Sigmoid colon (tissue), 6 donors: ENCODE measurements at regions not wholly inside any gene's neighbourhood (a gene's known extent, or its start where the extent isn't known, plus 50 kb on each side); places are given as distances from the start of the nearest gene placed in this dataset.

Source experiments
- DNase-seq: peaks from one replicate; pipeline ENCODE4 v3.0.0-alpha.2; 2019
- H3K27ac ChIP-seq, 4 donors: fragments of 200-600 bp; sonication (generic); one replicate each; pipeline ENCODE4 v1.5.1; 2016 to 2019; ENCODE audit warnings: mild to moderate bottlenecking in 1 of 4
- H3K27me3 ChIP-seq, 3 donors: fragments of 200-600 bp; sonication (generic); one replicate each; pipeline ENCODE4 v1.5.1; 2019; ENCODE audit warnings: mild to moderate bottlenecking in 1 of 3
- H3K36me3 ChIP-seq, 4 donors: fragments of 200-600 bp; sonication (generic); one replicate each; pipeline ENCODE4 v1.5.1; 2016 to 2019
- H3K4me1 ChIP-seq, 4 donors: fragments of 200-600 bp; sonication (generic); one replicate each; pipeline ENCODE4 v1.5.1; 2017 to 2019
- H3K4me3 ChIP-seq, 4 donors: fragments of 200-600 bp; sonication (generic); one replicate each; pipeline ENCODE4 v1.5.1; 2017 to 2019; ENCODE audit warnings: mild to moderate bottlenecking in 2 of 4, moderate library complexity in 1 of 4
- H3K9me3 ChIP-seq, 4 donors: fragments of 200-600 bp in 3 of 4; sonication (generic) in 3 of 4; one replicate each; pipeline versions ENCODE4 v1.5.1 to v1.6.1; 2013 to 2019
- CTCF ChIP-seq, 4 experiments: fragments of 450-650 bp in 3 of 4; fragments of 200-600 bp in 1 of 4; IDR thresholded peaks; one replicate each; pipeline ENCODE4 v1.5.1; 2016 to 2019; ENCODE audit warnings: antibody characterized with exemption in 4 of 4, mild to moderate bottlenecking in 3 of 4, moderate library complexity in 2 of 4
- EP300 ChIP-seq, 4 donors: sonication (generic); formaldehyde crosslinking; IDR thresholded peaks; one replicate each; pipeline ENCODE4 v1.6.1; 2017; ENCODE audit warnings: antibody characterized with exemption in 4 of 4
- POLR2A ChIP-seq, 2 donors: fragments of 450-650 bp; IDR thresholded peaks; one replicate each; pipeline ENCODE4 v1.6.1; 2016; ENCODE audit warnings: antibody characterized with exemption in 2 of 2, mild to moderate bottlenecking in 2 of 2, moderate library complexity in 2 of 2
- POLR2AphosphoS5 ChIP-seq, 4 donors: sonication (generic); formaldehyde crosslinking; IDR thresholded peaks; one replicate each; pipeline ENCODE4 v1.6.1; 2017; ENCODE audit warnings: antibody characterized with exemption in 4 of 4
- WGBS, 2 donors: extraction: QIAGEN DNeasy Blood & Tissue Kit; methylation state at CpG; one replicate each; pipeline ENCODE4 v1.1.7; 2013; 5-methylcytosine and 5-hydroxymethylcytosine counted together
- intact Hi-C: fragments of 100-400 bp; cut with DNase I; formaldehyde crosslinking; loops from one replicate; pipeline ENCODE4 v1.15.1; 2023
- donor health status: healthy with polysubstance abuse.
- donor health status: healthy.

GRCh38 chr11:112864672-112865071 is 96.5 kb upstream of the NCAM1 start:
- peaks cover 0 to 9% (median 4%) of the 10 kb centered on the region in 4 donors for H3K9me3 ChIP-seq
- intact Hi-C loops, result no loop called here
- no peaks in the 10 kb centered on the region for H3K4me1 ChIP-seq
- H3K27me3 ChIP-seq, result no peaks in the 10 kb centered on the region
- H3K36me3 ChIP-seq, result no peaks in the 10 kb centered on the region
- no peak overlapping the region for H3K27ac ChIP-seq
- TF ChIP-seq EP300 (IDR thresholded peaks at IDR 0.05) (no peak), CTCF (IDR thresholded peaks at IDR 0.05) (no peak), POLR2A (IDR thresholded peaks at IDR 0.05) (no peak), POLR2AphosphoS5 (IDR thresholded peaks at IDR 0.05) (no peak)
- DNase-seq, result no peak
- no peak overlapping the region for H3K4me3 ChIP-seq
- WGBS, 2 donors, result 90 to 92% methylated on average over 9 of the region's 9 CpGs

GRCh38 chr11:112871909-112872500 is 89.2 kb upstream of the NCAM1 start:
- no peak for TF ChIP-seq POLR2AphosphoS5 (IDR thresholded peaks at IDR 0.05)
- TF ChIP-seq POLR2A (IDR thresholded peaks at IDR 0.05), result no peak
- no peak for TF ChIP-seq EP300 (IDR thresholded peaks at IDR 0.05)
- TF ChIP-seq CTCF (IDR thresholded peaks at IDR 0.05), result no peak
- Histone ChIP-seq H3K9me3 (no peaks in the 10 kb centered on the region), H3K4me1 (no peaks in the 10 kb centered on the region), H3K27me3 (no peaks in the 10 kb centered on the region), H3K27ac (no peak overlapping the region), H3K4me3 (no peak overlapping the region), H3K36me3 (no peaks in the 10 kb centered on the region)
- DNase-seq, result no peak
- WGBS, 2 donors, result 42 to 67% methylated on average over 7 of the region's 7 CpGs
- intact Hi-C loops, result no loop called here

GRCh38 chr11:112874980-112875379 is 86.2 kb upstream of the NCAM1 start:
- Histone ChIP-seq H3K9me3 (no peaks in the 10 kb centered on the region), H3K27me3 (no peaks in the 10 kb centered on the region), H3K4me1 (no peaks in the 10 kb centered on the region), H3K4me3 (no peak overlapping the region), H3K27ac (no peak overlapping the region), H3K36me3 (no peaks in the 10 kb centered on the region)
- no peak for DNase-seq
- intact Hi-C loops, result no loop called here
- WGBS, 2 donors, result 53 to 58% methylated on average over 3 of the region's 3 CpGs
- TF ChIP-seq CTCF (IDR thresholded peaks at IDR 0.05) (no peak), EP300 (IDR thresholded peaks at IDR 0.05) (no peak), POLR2A (IDR thresholded peaks at IDR 0.05) (no peak), POLR2AphosphoS5 (IDR thresholded peaks at IDR 0.05) (no peak)

- Histone ChIP-seq H3K27me3 (no peaks in the 10 kb centered on the region), H3K36me3 (no peaks in the 10 kb centered on the region), H3K9me3 (no peaks in the 10 kb centered on the region), H3K27ac (no peak overlapping the region), H3K4me3 (no peak overlapping the region), H3K4me1 (peaks cover 0 to 16% (median 7%) of the 10 kb centered on the region in 4 donors)
- no peak for DNase-seq
- WGBS, 2 donors, result 50 to 64% methylated on average over 11 of the region's 11 CpGs
- TF ChIP-seq POLR2AphosphoS5 (IDR thresholded peaks at IDR 0.05) (no peak), POLR2A (IDR thresholded peaks at IDR 0.05) (no peak)
- intact Hi-C loops, result no loop called here
Measured at GRCh38 chr11:112877581-112877980, 83.6 kb upstream of the NCAM1 start.

GRCh38 chr11:112878033-112878601 is 83.1 kb upstream of the NCAM1 start:
- TF ChIP-seq EP300 (IDR thresholded peaks at IDR 0.05), result no peak
- no peak for TF ChIP-seq CTCF (IDR thresholded peaks at IDR 0.05)
- TF ChIP-seq POLR2A (IDR thresholded peaks at IDR 0.05), result no peak
- no peak for TF ChIP-seq POLR2AphosphoS5 (IDR thresholded peaks at IDR 0.05)
- H3K4me3 ChIP-seq, result no peak overlapping the region
- peaks cover 0 to 21% (median 9%) of the 10 kb centered on the region in 4 donors for H3K4me1 ChIP-seq
- WGBS, 2 donors, result 67 to 79% methylated on average over 7 of the region's 7 CpGs
- H3K27me3 ChIP-seq, result no peaks in the 10 kb centered on the region
- H3K36me3 ChIP-seq, result no peaks in the 10 kb centered on the region
- no peak for DNase-seq
- no peaks in the 10 kb centered on the region for H3K9me3 ChIP-seq
- no peak overlapping the region for H3K27ac ChIP-seq
- intact Hi-C loops, result no loop called here
